ENCODE measurements at regions not wholly inside any gene's neighbourhood (a gene's known extent, or its start where the extent isn't known, plus 50 kb on each side); places are given as distances from the start of the nearest gene placed in this dataset.

GRCh38 chr2:120896901-120897300, 161.2 kb downstream of the GLI2 start:
- intact Hi-C loops (cut with micrococcal nuclease; ENCODE audit: unreplicated experiment) (no loop called here), in situ Hi-C loops (cut with MboI) (no loop called here)
- CTCF ChIA-PET, result interaction anchor here (0.6 kb wide), 1 partner anchor 86 kb away, joined by 3 read pairs; no protein-coding TSS in a partner anchor
- FAIRE-seq (no peak), ATAC-seq (no peak), DNase-seq (ENCODE audit: low read depth, low spot score) (no peak)
- H3K27ac ChIP-seq (ENCODE audit: control insufficient read depth, insufficient read depth), result no peak overlapping the region
- SMC1A ChIA-PET (ENCODE audit: uncharacterized antibody, unreplicated experiment), result interaction anchor here (1.6 kb wide), 1 partner anchor 16 kb away, joined by 3 read pairs; no protein-coding TSS in a partner anchor
- H2AFZ ChIP-seq (ENCODE audit: control insufficient read depth, low read depth, low read length), result no peak overlapping the region
- no peak overlapping the region for H3K9ac ChIP-seq (ENCODE audit: control insufficient read depth, insufficient read depth, low read length)
- no peaks in the 10 kb centered on the region for H4K20me1 ChIP-seq (ENCODE audit: control insufficient read depth, insufficient read depth)
- POLR2A ChIA-PET, result no interaction called here
- H3K27me3 ChIP-seq (replicated peaks in 1 of 2; ENCODE audit: control insufficient read depth in 2 of 2, insufficient read depth in 2 of 2, low read length in 1 of 2), result peaks cover 0 to 5% of the 10 kb centered on the region in 2 experiments; a peak in 2 of 4 replicates
- no peaks in the 10 kb centered on the region for H3K79me2 ChIP-seq (ENCODE audit: control insufficient read depth, insufficient read depth, low read length)
- BruUV-seq (replicated peaks), result no TSS peak
- no peaks in the 10 kb centered on the region for H3K4me1 ChIP-seq (ENCODE audit: control insufficient read depth, insufficient read depth, low read length)
- 19% methylated on average over 9 of the region's 9 CpGs for WGBS (ENCODE audit: insufficient coverage, insufficient replicate concordance, low lambda C conversion rate, missing lambda C conversion rate)
- no peak overlapping the region for H3K4me3 ChIP-seq
- no peak overlapping the region for H3K4me2 ChIP-seq (ENCODE audit: control insufficient read depth, insufficient read depth)
- no peaks in the 10 kb centered on the region for H3K36me3 ChIP-seq (ENCODE audit: control insufficient read depth in 2 of 2, insufficient read depth in 2 of 2, low read length in 1 of 2)
- RAD21 ChIA-PET (ENCODE audit: unreplicated experiment), result no interaction called here
- no peaks in the 10 kb centered on the region for H3K9me3 ChIP-seq (replicated peaks; ENCODE audit: control insufficient read depth, insufficient read depth, low read length)
- TF ChIP-seq ZBTB40 (IDR thresholded peaks at IDR 0.05; ENCODE audit: borderline replicate concordance) (no peak), CUX1 (IDR thresholded peaks at IDR 0.05; ENCODE audit: insufficient replicate concordance, low read depth, low read length) (no peak), CBX5 (IDR thresholded peaks at IDR 0.05; ENCODE audit: low read depth) (no peak), ZNF384 (IDR thresholded peaks at IDR 0.05; ENCODE audit: borderline replicate concordance, low read depth, low read length) (no peak), NR2F1 (conservative IDR thresholded peaks at IDR 0.05) (no peak)
